ENCODE measurements at regions not wholly inside any gene's neighbourhood (a gene's known extent, or its start where the extent isn't known, plus 50 kb on each side); places are given as distances from the start of the nearest gene placed in this dataset.

GRCh38 chr2:215702116-215702902, 266.4 kb upstream of the FN1 start:
- ATAC-seq, result no peak
- TF ChIP-seq CTCF (conservative IDR thresholded peaks at IDR 0.05; ENCODE audit: low read depth, low read length), result no peak
- no peak for TF ChIP-seq EZH2 (IDR thresholded peaks at IDR 0.05; ENCODE audit: low read length, unreplicated experiment)
- no peak for TF ChIP-seq EZH2phosphoT487 (IDR thresholded peaks at IDR 0.05; ENCODE audit: borderline replicate concordance, low read length)
- Histone ChIP-seq H3K4me1 (ENCODE audit: insufficient read depth, low read length) (peaks cover 43% of the 10 kb centered on the region), H3K4me3 (ENCODE audit: low read length) (no peak overlapping the region), H3K36me3 (ENCODE audit: low read depth, low read length) (no peaks in the 10 kb centered on the region), H3K9me2 (replicated peaks; ENCODE audit: low read length) (0 out of 2 replicates have a peak, but pooled peaks cover 5% of the 10 kb centered on the region), H3K4me2 (ENCODE audit: low read length) (no peak overlapping the region), H3K79me2 (ENCODE audit: low read length) (no peaks in the 10 kb centered on the region), H2AFZ (ENCODE audit: low read length) (no peak overlapping the region), H3K27ac (ENCODE audit: low read length) (no peak overlapping the region), H3F3A (ENCODE audit: low read length, unreplicated experiment) (peaks cover 13% of the 10 kb centered on the region), H3K9me3 (ENCODE audit: low read length) (no peaks in the 10 kb centered on the region), H4K20me1 (ENCODE audit: low read length) (no peaks in the 10 kb centered on the region), H3K27me3 (ENCODE audit: low read length) (no peaks in the 10 kb centered on the region), H3K9ac (ENCODE audit: low read length) (no peak overlapping the region)
- CTCF ChIA-PET, result interaction anchor here (0.6 kb wide), 1 partner anchor 48 kb away, joined by 3 read pairs; no protein-coding TSS in a partner anchor
- intact Hi-C loops (cut with micrococcal nuclease), result no loop called here
- no TSS peak for BruUV-seq (replicated peaks)
- POLR2A ChIA-PET (ENCODE audit: unreplicated experiment), result no interaction called here
- DNase-seq, result no peak

GRCh38 chr2:215699700-215700538, 264.1 kb upstream of the FN1 start:
- Histone ChIP-seq H3K27ac (ENCODE audit: low read length) (peak overlapping the region; percentile 48; the same call in 1 of the 2 replicates), H2AFZ (ENCODE audit: low read length) (no peak overlapping the region), H3K9me2 (replicated peaks; ENCODE audit: low read length) (0 out of 2 replicates have a peak, but pooled peaks cover 4% of the 10 kb centered on the region), H3K9ac (ENCODE audit: low read length) (no peak overlapping the region), H3K9me3 (ENCODE audit: low read length) (no peaks in the 10 kb centered on the region), H3K4me1 (ENCODE audit: insufficient read depth, low read length) (peaks cover 19% of the 10 kb centered on the region), H3K36me3 (ENCODE audit: low read depth, low read length) (no peaks in the 10 kb centered on the region), H3K4me3 (ENCODE audit: low read length) (no peak overlapping the region), H3K4me2 (ENCODE audit: low read length) (peak overlapping the region; percentile 23; the same call in 1 of the 2 replicates), H4K20me1 (ENCODE audit: low read length) (no peaks in the 10 kb centered on the region), H3F3A (ENCODE audit: low read length, unreplicated experiment) (peaks cover 5% of the 10 kb centered on the region), H3K79me2 (ENCODE audit: low read length) (no peaks in the 10 kb centered on the region), H3K27me3 (ENCODE audit: low read length) (no peaks in the 10 kb centered on the region)
- POLR2A ChIA-PET (ENCODE audit: unreplicated experiment), result no interaction called here
- intact Hi-C loops (cut with micrococcal nuclease), result no loop called here
- no peak for DNase-seq
- no TSS peak for BruUV-seq (replicated peaks)
- CTCF ChIA-PET, result no interaction called here
- TF ChIP-seq EZH2phosphoT487 (IDR thresholded peaks at IDR 0.05; ENCODE audit: borderline replicate concordance, low read length) (no peak), EZH2 (IDR thresholded peaks at IDR 0.05; ENCODE audit: low read length, unreplicated experiment) (no peak), CTCF (conservative IDR thresholded peaks at IDR 0.05; ENCODE audit: low read depth, low read length) (no peak)
- ATAC-seq, result no peak
